ENCODE measurements at regions not wholly inside any gene's neighbourhood (a gene's known extent, or its start where the extent isn't known, plus 50 kb on each side); places are given as distances from the start of the nearest gene placed in this dataset.
A peak's percentile ranks its signal among the peaks of the same experiment; 100 is the strongest.

DNA sequence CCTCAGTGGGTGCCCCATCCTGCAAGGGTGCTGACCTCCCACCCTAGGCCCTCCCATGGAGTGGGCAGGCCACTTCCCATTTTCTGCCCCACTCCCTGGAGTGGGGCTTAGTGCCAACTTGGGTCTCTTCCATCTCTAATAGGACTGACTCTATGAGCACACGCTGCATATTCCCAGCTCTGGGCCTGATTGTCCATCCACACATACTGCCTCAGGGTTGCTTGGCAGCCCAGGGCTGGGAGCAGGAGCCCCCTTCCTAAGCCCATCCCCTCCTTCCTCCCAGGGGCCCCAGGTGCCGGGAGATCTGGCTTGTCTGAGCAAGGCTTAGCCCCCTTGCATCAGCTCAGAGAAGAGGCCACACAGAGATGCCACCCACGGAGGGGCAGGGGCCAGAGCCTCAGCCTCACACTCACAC is 55.1 kb downstream of the PJA1 start:
- no peak for DNase-seq

DNA sequence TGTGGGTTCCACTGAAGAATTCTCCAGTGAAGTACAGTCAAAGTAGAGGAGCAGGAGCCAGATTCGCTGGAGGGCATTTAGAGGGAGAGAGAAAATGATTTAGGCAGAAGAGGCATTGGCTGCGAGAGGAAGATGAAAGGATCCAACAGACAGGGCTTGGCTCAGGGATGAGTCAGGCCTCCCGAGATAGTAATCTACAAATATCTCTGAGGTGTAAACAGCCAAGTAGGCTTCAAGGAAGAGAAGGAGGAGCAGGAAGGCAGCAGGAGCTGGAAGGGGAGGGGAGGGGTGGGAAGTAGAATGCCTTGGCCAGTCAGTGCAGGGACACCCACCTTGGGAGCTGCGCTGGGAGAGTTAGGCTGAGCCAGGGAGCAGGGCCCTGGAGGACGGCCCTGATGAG is 55.5 kb downstream of the PJA1 start:
- intact Hi-C loops (cut with DNase I), result no loop called here

More for the DNA sequence above, 55.1 kb downstream of the PJA1 start:
- intact Hi-C loops (cut with DNase I), result no loop called here

DNA sequence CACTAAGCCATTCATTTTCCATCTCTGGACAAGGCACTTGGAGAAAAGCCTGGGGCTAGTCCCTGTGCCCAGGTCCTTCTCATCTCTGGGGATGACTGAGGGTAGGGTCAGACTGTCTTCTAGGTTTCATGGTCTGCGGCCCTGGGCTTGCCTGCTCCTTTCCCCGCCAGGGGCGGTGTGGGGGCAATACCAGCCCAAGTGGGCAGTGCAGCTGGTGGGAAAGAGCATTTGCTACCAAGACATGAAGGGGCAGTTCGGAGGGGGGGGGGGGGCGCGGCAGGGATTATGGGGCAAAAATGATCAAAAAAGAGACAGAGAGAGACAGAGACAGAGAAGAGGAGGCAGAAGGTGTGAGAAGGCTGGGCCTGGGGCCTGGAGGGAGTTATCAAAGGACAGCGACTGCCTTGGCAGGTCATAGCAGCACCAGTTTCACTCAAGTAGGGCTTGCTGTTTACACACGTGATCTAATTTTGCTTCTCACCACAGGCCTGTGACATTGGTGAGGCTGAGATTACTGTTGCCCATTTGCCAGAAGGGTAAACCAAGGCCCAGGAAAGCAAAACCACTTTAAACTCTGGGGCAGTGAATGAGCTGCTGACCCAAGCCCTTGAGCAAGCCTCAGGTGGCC is 56.1 kb downstream of the PJA1 start:
- no peak for DNase-seq
- intact Hi-C loops (cut with DNase I), result no loop called here

More for the DNA sequence above, 55.5 kb downstream of the PJA1 start:
- DNase-seq, result no peak

DNA sequence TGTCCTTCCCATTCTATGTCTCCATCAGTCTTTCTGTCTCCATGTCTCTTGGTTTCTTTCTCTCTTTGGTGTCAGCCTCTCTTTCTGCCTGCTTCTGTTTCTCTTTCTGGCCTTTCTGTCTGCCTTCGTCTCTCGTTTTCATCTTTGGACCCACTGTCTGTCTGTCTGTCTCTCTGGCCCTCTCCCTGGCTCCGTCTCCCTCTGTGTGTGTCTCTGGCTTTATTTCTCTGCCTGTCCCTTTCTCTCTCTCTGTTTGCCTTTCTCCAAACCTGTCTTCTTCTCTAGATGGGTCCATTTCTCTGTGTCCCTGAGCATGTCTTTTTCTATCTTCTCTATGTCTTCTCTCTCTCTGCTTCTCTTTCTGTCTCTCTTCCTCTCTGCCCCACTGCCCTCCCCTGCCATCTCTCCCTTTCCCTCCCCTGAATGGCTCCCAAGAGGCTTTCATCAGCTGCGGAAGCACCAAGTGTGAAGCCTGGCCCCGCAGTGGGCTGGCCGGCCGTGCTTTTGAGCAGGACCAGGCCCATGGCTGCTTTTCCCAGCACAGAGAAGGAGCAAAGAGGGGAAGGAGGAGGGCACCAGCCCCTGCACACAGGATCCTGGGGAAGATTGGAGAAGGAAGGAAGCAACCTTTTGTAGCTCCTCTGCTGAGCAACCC is 57.4 kb downstream of the PJA1 start:
- intact Hi-C loops (cut with DNase I), result no loop called here
- DNase-seq, result no peak

GRCh38 chrX:69107231-69107739 is 58.0 kb downstream of the PJA1 start:
- DNase-seq, result no peak
- intact Hi-C loops (cut with DNase I), result no loop called here

GRCh38 chrX:69104756-69105434 is 60.4 kb downstream of the PJA1 start:
- no peak for DNase-seq
- intact Hi-C loops (cut with DNase I), result no loop called here

- DNase-seq, result no peak
- intact Hi-C loops (cut with DNase I), result no loop called here
These were observed 61.7 kb downstream of the PJA1 start for GRCh38 chrX:69103539-69103938.

DNA sequence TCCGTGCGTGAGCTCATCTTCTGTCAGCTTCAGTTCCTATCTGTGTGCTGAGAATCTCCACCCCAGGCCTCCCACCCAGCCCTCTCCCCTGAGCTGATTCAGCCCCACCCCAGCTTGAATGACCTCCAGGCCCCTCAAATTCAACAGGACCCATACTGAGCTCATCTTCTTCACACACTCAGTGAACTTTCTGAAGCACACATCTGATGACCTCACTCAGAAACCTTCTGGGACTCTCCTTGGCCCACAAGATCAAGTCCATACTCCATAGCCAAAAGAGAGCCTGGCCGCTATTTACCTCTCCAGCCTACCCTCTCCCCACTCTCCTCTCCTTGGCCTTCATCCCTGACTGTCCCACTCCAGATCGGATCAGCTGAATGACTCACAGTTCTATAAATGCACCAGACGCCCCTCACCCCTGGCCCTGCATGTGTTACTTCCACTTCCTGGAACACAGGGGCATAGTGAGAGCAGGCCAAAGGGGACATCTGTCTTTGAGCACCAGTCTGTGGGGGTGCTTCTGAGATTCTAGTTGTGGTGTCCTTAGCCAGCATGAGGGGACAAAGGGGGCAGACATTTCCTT is 62.5 kb downstream of the PJA1 start:
- no peak for DNase-seq
- intact Hi-C loops (cut with DNase I), result no loop called here

- no peak for DNase-seq
- intact Hi-C loops (cut with DNase I), result no loop called here
These were observed 63.5 kb downstream of the PJA1 start for GRCh38 chrX:69101683-69102251.

- DNase-seq, result no peak
- intact Hi-C loops (cut with DNase I), result no loop called here
These were observed 64.8 kb downstream of the PJA1 start for GRCh38 chrX:69100478-69100877.

- peak in 25 of 42 donors; percentile 1 to 67 (median 18) for DNase-seq
- intact Hi-C loops (cut with DNase I), result no loop called here
These were observed 67.6 kb downstream of the PJA1 start for GRCh38 chrX:69097451-69098236.

DNA sequence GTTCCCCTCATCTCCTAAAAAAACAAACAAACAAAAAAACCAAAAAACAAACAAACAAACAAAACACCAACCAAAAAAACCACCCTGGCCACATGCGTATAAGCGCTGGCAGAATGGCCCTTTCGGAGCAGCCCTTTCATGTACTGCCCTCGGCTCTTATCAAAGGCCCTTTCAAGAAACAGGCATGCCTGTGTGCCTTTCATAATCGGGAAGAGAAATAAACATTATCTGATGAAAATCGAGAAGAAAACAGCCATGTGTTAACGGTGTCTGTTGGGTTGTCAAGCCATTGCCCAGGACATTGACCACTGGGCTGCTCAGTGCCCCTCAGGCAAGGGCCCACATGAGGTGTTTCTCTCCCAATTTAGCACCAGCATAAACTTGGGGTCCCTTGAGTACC is 68.3 kb downstream of the PJA1 start:
- DNase-seq, result peak in 11 of 42 donors; percentile 2 to 44 (median 15)
- intact Hi-C loops (cut with DNase I), result no loop called here

DNA sequence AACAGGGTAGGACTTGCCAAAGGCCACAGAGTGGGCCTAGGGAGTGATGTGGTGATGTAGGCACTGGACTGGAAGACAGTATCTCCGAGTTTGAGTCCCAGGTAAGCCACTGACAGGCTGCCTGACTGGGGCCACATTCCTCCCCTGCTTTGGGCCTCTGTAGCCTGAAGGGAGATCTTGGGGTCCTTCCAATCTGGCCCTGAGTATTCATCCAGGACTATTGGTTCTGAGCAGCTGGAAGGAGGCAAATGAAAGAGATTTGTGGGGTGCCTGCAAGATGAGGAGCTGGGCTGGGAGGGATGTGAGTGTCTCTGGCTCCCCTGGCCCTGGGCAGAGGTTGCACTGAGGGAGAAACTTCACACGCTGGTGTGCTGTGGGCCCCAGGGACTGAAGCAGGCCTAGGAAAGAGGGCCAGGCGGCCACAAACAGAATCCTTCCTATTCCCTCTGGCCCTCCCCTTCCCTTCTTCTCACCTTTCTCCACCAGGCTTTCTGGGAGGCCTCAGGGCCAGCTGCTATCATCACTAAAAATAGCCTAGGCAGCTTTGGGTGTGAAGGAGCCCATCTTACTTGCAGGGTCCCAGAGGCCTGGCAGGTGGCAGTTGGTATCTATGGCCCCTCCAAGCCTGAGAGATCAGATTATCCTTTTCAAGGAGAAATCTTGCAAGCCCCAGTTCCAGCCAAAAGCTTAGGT is 70.1 kb downstream of the PJA1 start:
- intact Hi-C loops (cut with DNase I), result loop anchor here (5.0 kb wide), 1 partner anchor 127 kb away; no protein-coding TSS in a partner anchor
- no peak for DNase-seq

- DNase-seq, result peak in 39 of 42 donors; percentile 13 to 82 (median 57)
- intact Hi-C loops (cut with DNase I), result loop anchor here (5.0 kb wide), 1 partner anchor 128 kb away; no protein-coding TSS in a partner anchor
These were observed 71.0 kb downstream of the PJA1 start for GRCh38 chrX:69093960-69094871.

GRCh38 chrX:69090022-69090421 is 75.2 kb downstream of the PJA1 start:
- intact Hi-C loops (cut with DNase I), result loop anchor here (5.0 kb wide), 1 partner anchor 132 kb away; no protein-coding TSS in a partner anchor
- DNase-seq, result no peak

- DNase-seq, result no peak
- intact Hi-C loops (cut with DNase I), result no loop called here
These were observed 76.0 kb downstream of the PJA1 start for GRCh38 chrX:69089203-69089602.

Data from head of caudate nucleus (tissue), 42 donors.